ENCODE measurements at regions not wholly inside any gene's neighbourhood (a gene's known extent, or its start where the extent isn't known, plus 50 kb on each side); places are given as distances from the start of the nearest gene placed in this dataset.
"Not testable (repeated sequence)": the region's sequence is repeated elsewhere in the genome, so short reads cannot be mapped to it uniquely, and the experiment has no call there.

DNA sequence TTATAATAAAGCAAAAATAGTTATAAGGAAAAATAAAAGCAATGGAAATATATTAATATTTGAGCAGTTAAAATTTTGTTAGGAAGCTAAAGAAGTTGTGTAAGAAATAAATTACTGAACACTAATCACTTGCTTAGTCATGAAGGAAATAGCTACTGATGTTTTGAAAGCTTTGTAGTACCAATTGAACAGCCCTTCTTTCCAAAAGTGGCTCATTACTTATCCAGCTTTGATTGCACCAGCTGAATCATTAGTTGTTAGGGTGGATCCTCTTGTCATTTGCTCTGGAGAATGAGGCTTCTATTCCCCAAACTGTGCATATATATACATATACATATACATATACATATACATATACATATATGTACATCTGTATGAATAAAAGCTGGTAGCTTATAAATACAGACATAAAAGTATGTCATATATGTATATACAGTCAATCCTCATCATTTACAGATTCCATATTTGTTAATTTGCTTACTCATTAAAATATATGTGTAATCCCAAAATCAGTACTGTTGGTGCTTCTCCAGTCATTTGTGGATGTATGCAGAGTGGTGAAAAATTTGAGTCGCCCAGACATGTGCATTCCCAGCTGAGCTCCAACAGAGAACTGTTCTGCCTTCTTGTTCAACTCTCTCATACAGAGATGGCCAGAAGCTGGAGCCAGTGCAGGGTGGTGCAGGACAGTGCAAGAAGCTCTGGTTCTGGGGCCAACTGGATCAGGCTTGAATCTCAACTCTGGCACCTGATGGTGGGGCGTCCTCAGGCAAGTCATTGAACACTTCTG lies 214.1 kb downstream of the RPAP3 start:
- DNase-seq (ENCODE audit: low read depth, low spot score), result no peak
- Histone ChIP-seq H3K27me3 (ENCODE audit: control insufficient read depth, insufficient read depth, low read length) (no peaks in the 10 kb centered on the region), H3K4me1 (ENCODE audit: control insufficient read depth, insufficient read depth, low read length) (no peaks in the 10 kb centered on the region), H3K9me3 (ENCODE audit: control insufficient read depth, insufficient read depth, low read length) (no peaks in the 10 kb centered on the region), H3K27ac (ENCODE audit: low read length) (no peak overlapping the region), H3K4me3 (ENCODE audit: low read length) (no peak overlapping the region), H3K36me3 (ENCODE audit: control insufficient read depth, insufficient read depth, low read length) (no peaks in the 10 kb centered on the region)
- WGBS (ENCODE audit: insufficient coverage, insufficient read length), result no CpG with 5 or more reads among the region's 2 CpGs

DNA sequence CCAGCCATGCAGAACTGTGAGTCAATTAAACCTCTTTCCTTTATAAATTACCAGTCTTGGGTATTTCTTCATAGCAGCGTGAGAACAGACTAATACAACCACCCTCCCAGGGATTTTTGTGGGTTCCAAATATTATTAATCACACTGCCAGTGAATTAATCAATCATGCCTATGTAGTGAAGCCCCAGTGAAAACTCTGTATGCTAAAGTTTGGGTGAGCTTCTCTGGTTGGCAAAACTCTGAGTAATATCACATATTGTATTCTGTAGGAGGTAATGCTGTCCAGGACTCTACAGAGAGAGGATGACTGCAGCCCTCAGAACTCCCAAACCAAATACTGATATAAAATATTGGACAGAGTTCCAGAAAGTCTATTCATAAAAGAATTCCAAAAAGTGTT lies 216.9 kb downstream of the RPAP3 start:
- no peak for DNase-seq (ENCODE audit: low read depth, low spot score)
- Histone ChIP-seq H3K27me3 (ENCODE audit: control insufficient read depth, insufficient read depth, low read length) (no peaks in the 10 kb centered on the region), H3K36me3 (ENCODE audit: control insufficient read depth, insufficient read depth, low read length) (no peaks in the 10 kb centered on the region), H3K27ac (ENCODE audit: low read length) (no peak overlapping the region), H3K4me1 (ENCODE audit: control insufficient read depth, insufficient read depth, low read length) (no peaks in the 10 kb centered on the region), H3K9me3 (ENCODE audit: control insufficient read depth, insufficient read depth, low read length) (no peaks in the 10 kb centered on the region), H3K4me3 (ENCODE audit: low read length) (no peak overlapping the region)
- no CpG with 5 or more reads among the region's 1 CpG for WGBS (ENCODE audit: insufficient coverage, insufficient read length)

DNA sequence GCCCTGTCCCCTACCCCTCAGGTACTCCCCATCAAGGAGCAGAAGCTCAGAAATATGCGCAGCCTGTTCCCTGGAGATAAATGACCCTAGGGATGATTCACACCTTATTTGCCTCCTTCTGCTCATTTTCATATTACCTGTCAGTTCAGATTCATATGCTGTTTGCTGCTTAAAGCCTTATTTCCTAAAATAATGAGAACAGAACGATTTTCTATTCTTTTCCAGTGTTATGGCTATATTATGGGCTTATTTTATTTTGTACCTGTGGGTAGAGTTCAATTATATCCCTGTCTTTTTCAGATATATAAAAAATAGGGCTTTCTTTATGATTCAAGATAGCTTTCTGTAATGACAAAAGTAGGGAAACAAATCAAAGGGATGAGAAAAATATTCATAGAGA lies 224.8 kb downstream of the RPAP3 start:
- DNase-seq (ENCODE audit: low read depth, low spot score), result no peak
- no CpG with 5 or more reads among the region's 2 CpGs for WGBS (ENCODE audit: insufficient coverage, insufficient read length)
- no peak overlapping the region for H3K4me3 ChIP-seq (ENCODE audit: low read length)
- no peak overlapping the region for H3K27ac ChIP-seq (ENCODE audit: low read length)
- H3K27me3 ChIP-seq (ENCODE audit: control insufficient read depth, insufficient read depth, low read length), result no peaks in the 10 kb centered on the region
- no peaks in the 10 kb centered on the region for H3K9me3 ChIP-seq (ENCODE audit: control insufficient read depth, insufficient read depth, low read length)
- H3K36me3 ChIP-seq (ENCODE audit: control insufficient read depth, insufficient read depth, low read length), result no peaks in the 10 kb centered on the region
- H3K4me1 ChIP-seq (ENCODE audit: control insufficient read depth, insufficient read depth, low read length), result no peaks in the 10 kb centered on the region

- Histone ChIP-seq H3K36me3 (ENCODE audit: control insufficient read depth, insufficient read depth, low read length) (no peaks in the 10 kb centered on the region), H3K27ac (ENCODE audit: low read length) (no peak overlapping the region), H3K4me1 (ENCODE audit: control insufficient read depth, insufficient read depth, low read length) (no peaks in the 10 kb centered on the region), H3K9me3 (ENCODE audit: control insufficient read depth, insufficient read depth, low read length) (0 out of 2 replicates have a peak, but pooled peaks cover 2% of the 10 kb centered on the region), H3K27me3 (ENCODE audit: control insufficient read depth, insufficient read depth, low read length) (no peaks in the 10 kb centered on the region), H3K4me3 (ENCODE audit: low read length) (no peak overlapping the region)
- no peak for DNase-seq (ENCODE audit: low read depth, low spot score)
- WGBS (ENCODE audit: insufficient coverage, insufficient read length), result no CpG with 5 or more reads among the region's 1 CpG
Measured at GRCh38 chr12:47478426-47478825, 227.4 kb downstream of the RPAP3 start.

DNA sequence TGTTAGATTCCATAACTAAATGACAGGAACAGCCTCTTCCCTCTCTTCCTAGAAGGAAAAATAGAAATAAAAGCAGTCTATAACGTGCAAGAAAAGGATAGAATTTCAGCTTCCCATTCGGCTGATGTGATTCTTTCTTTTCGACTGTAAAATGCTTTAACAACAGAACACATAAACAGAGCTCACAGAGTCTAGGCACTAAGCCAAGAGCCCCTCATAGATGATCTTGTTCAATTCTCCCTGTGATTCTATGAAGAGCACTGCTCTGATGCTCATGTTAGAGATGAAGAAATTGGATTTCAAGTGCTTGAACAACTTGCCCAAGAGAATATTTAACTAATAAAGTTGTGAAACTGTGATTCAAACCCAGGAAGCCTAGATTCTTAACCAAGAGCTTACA lies 232.7 kb downstream of the RPAP3 start:
- Histone ChIP-seq H3K36me3 (ENCODE audit: control insufficient read depth, insufficient read depth, low read length) (no peaks in the 10 kb centered on the region), H3K27ac (ENCODE audit: low read length) (no peak overlapping the region), H3K4me1 (ENCODE audit: control insufficient read depth, insufficient read depth, low read length) (no peaks in the 10 kb centered on the region), H3K4me3 (ENCODE audit: low read length) (no peak overlapping the region), H3K9me3 (ENCODE audit: control insufficient read depth, insufficient read depth, low read length) (0 out of 2 replicates have a peak, but pooled peaks cover 2% of the 10 kb centered on the region), H3K27me3 (ENCODE audit: control insufficient read depth, insufficient read depth, low read length) (no peaks in the 10 kb centered on the region)
- DNase-seq (ENCODE audit: low read depth, low spot score), result no peak
- WGBS (ENCODE audit: insufficient coverage, insufficient read length), result no CpG with 5 or more reads among the region's 3 CpGs

DNA sequence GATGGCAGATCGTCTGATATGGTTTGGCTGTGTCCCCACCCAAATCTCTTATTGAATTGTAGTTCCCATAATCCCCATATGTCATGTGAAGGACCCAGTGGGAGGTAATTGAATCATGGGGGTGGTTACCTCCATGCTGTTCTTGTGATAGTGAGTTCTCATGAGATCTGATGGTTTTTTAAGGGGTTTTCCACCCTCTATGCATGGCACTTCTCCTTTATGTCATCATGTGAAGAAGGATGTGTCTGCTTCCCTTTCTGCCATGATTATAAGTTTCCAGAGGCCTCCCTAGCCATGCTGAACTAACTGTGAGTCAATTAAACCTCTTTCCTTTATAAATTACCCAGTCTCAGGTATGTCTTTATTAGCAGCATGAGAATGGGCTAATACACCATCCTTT lies 235.5 kb downstream of the RPAP3 start:
- no CpG with 5 or more reads among the region's 1 CpG for WGBS (ENCODE audit: insufficient coverage, insufficient read length)
- not testable (repeated sequence) for H3K36me3 ChIP-seq (ENCODE audit: control insufficient read depth, insufficient read depth, low read length); H3K4me3 ChIP-seq (ENCODE audit: low read length); H3K27me3 ChIP-seq (ENCODE audit: control insufficient read depth, insufficient read depth, low read length); H3K9me3 ChIP-seq (ENCODE audit: control insufficient read depth, insufficient read depth, low read length); DNase-seq (ENCODE audit: low read depth, low spot score); H3K27ac ChIP-seq (ENCODE audit: low read length); H3K4me1 ChIP-seq (ENCODE audit: control insufficient read depth, insufficient read depth, low read length)

GRCh38 chr12:47463918-47464317 lies 241.9 kb downstream of the RPAP3 start:
- not testable (repeated sequence) for H3K36me3 ChIP-seq (ENCODE audit: control insufficient read depth, insufficient read depth, low read length); H3K27ac ChIP-seq (ENCODE audit: low read length); H3K4me1 ChIP-seq (ENCODE audit: control insufficient read depth, insufficient read depth, low read length); H3K27me3 ChIP-seq (ENCODE audit: control insufficient read depth, insufficient read depth, low read length); H3K9me3 ChIP-seq (ENCODE audit: control insufficient read depth, insufficient read depth, low read length); DNase-seq (ENCODE audit: low read depth, low spot score); H3K4me3 ChIP-seq (ENCODE audit: low read length)
- no CpG with 5 or more reads among the region's 5 CpGs for WGBS (ENCODE audit: insufficient coverage, insufficient read length)

DNA sequence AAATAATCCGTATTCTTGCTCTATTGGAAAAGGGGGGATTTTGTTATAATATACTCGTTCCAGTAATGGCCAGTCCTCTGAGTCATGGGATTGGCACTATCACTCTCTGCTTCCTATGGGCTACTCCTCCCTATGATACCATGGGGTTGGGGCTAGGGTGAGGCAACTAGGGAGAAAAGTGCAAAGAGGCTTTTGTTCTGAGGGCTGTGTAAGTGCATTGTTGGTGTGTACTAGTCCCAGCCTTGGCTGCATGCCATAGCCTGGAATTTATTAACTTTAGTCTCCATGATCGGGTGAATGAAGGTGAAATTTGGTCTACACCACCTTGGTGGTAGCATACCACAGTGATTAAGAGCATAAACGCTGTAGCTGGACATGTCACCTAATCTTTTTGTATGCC lies 247.6 kb downstream of the RPAP3 start:
- Histone ChIP-seq H3K9me3 (ENCODE audit: control insufficient read depth, insufficient read depth, low read length) (no peaks in the 10 kb centered on the region; the same call in 1 of the 2 replicates), H3K27ac (ENCODE audit: low read length) (no peak overlapping the region), H3K4me3 (ENCODE audit: low read length) (no peak overlapping the region), H3K4me1 (ENCODE audit: control insufficient read depth, insufficient read depth, low read length) (no peaks in the 10 kb centered on the region), H3K27me3 (ENCODE audit: control insufficient read depth, insufficient read depth, low read length) (no peaks in the 10 kb centered on the region), H3K36me3 (ENCODE audit: control insufficient read depth, insufficient read depth, low read length) (no peaks in the 10 kb centered on the region)
- no CpG with 5 or more reads among the region's 4 CpGs for WGBS (ENCODE audit: insufficient coverage, insufficient read length)
- DNase-seq (ENCODE audit: low read depth, low spot score), result no peak

DNA sequence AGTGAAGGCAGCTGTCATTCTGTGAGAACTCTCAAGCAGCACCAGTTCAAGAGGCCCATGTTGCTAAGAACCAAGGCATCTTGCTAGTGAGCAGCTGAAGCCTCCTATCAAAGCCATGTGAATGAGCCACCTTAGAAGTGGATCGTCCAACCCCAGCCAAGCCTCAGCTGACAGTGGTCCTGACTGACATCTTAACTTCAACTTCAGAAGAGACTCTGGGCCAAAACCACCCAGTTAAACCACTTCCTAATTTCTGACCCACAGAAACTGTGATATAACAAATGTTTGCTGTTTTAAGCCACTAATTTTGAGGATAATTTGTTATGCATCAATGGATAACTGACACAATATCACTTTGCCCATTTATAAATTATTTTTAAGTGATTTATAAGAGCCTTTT lies 256.0 kb downstream of the RPAP3 start:
- Histone ChIP-seq H3K9me3 (ENCODE audit: control insufficient read depth, insufficient read depth, low read length) (no peaks in the 10 kb centered on the region), H3K27me3 (ENCODE audit: control insufficient read depth, insufficient read depth, low read length) (no peaks in the 10 kb centered on the region), H3K36me3 (ENCODE audit: control insufficient read depth, insufficient read depth, low read length) (no peaks in the 10 kb centered on the region), H3K27ac (ENCODE audit: low read length) (no peak overlapping the region), H3K4me3 (ENCODE audit: low read length) (no peak overlapping the region), H3K4me1 (ENCODE audit: control insufficient read depth, insufficient read depth, low read length) (no peaks in the 10 kb centered on the region)
- no peak for DNase-seq (ENCODE audit: low read depth, low spot score)
- no CpG with 5 or more reads among the region's 1 CpG for WGBS (ENCODE audit: insufficient coverage, insufficient read length)

GRCh38 chr12:47442310-47442709 lies 263.5 kb downstream of the RPAP3 start:
- no peaks in the 10 kb centered on the region for H3K27me3 ChIP-seq (ENCODE audit: control insufficient read depth, insufficient read depth, low read length)
- H3K9me3 ChIP-seq (ENCODE audit: control insufficient read depth, insufficient read depth, low read length), result no peaks in the 10 kb centered on the region
- H3K4me1 ChIP-seq (ENCODE audit: control insufficient read depth, insufficient read depth, low read length), result no peaks in the 10 kb centered on the region
- no peaks in the 10 kb centered on the region for H3K36me3 ChIP-seq (ENCODE audit: control insufficient read depth, insufficient read depth, low read length)
- DNase-seq (ENCODE audit: low read depth, low spot score), result no peak
- H3K4me3 ChIP-seq (ENCODE audit: low read length), result no peak overlapping the region
- no CpG with 5 or more reads among the region's 1 CpG for WGBS (ENCODE audit: insufficient coverage, insufficient read length)
- H3K27ac ChIP-seq (ENCODE audit: low read length), result no peak overlapping the region

DNA sequence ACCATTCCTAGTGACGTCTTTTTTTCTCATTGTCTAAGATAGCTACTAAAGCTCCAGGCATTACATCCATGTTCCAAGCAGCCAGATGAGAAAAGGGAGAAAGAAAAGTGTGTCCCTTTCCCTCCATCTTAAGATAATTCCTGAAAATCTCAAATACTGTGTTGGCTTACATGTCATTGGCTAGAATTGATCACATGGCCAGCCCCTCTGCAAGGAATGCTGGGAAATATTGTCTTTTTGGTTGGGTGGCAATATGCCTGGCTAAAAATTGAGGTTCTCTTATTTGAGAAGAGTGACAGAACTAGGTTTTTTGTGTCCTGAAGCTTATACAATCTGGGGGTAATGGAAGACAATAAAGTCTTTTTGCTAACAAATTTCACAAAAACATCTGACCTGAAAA lies 264.3 kb downstream of the RPAP3 start:
- H3K4me3 ChIP-seq (ENCODE audit: low read length), result no peak overlapping the region
- no peaks in the 10 kb centered on the region for H3K36me3 ChIP-seq (ENCODE audit: control insufficient read depth, insufficient read depth, low read length)
- H3K9me3 ChIP-seq (ENCODE audit: control insufficient read depth, insufficient read depth, low read length), result no peaks in the 10 kb centered on the region
- no peak overlapping the region for H3K27ac ChIP-seq (ENCODE audit: low read length)
- H3K27me3 ChIP-seq (ENCODE audit: control insufficient read depth, insufficient read depth, low read length), result no peaks in the 10 kb centered on the region
- DNase-seq (ENCODE audit: low read depth, low spot score), result no peak
- no CpG with 5 or more reads among the region's 1 CpG for WGBS (ENCODE audit: insufficient coverage, insufficient read length)
- H3K4me1 ChIP-seq (ENCODE audit: control insufficient read depth, insufficient read depth, low read length), result no peaks in the 10 kb centered on the region

Data from iPS DF 6.9 (cell line).